H1 (cell line): ENCODE measurements at regions not wholly inside any gene's neighbourhood (a gene's known extent, or its start where the extent isn't known, plus 50 kb on each side); places are given as distances from the start of the nearest gene placed in this dataset.

Source experiments
- CTCF ChIA-PET: fragments of 300-600 bp; sonication (Branson Sonifier 250); formaldehyde crosslinking; loops from one replicate; lab custom pipeline; 2021; ENCODE audit not compliant: partially characterized antibody; lab: Charles Lee
- POLR2A ChIA-PET: fragments of 300-600 bp; sonication (Branson Sonifier 250); formaldehyde crosslinking; loops from one replicate; lab custom pipeline; 2021; ENCODE audit warnings: inconsistent platforms; ENCODE audit not compliant: partially characterized antibody; lab: Charles Lee
- DNase-seq, 2 experiments: peaks; one replicate each; pipeline versions ENCODE4 v3.0.0 to v3.0.0-alpha.2; 2010 to 2022; ENCODE audit warnings: low spot score in 2 of 2, low read depth in 1 of 2, mixed read lengths in 1 of 2
- FAIRE-seq: peaks from 2 replicates; lab custom pipeline; 2011; peaks lifted over from hg19 to GRCh38; lab: Jason Lieb, UNC
- H2AFZ ChIP-seq: 2 replicates; pipeline ENCODE4 v1.8.1; 2012; ENCODE audit warnings: low read length, inconsistent platforms
- H2AK5ac ChIP-seq: 2 replicates; pipeline ENCODE4 v1.6.1; 2013; ENCODE audit warnings: low read depth, low read length
- H2BK120ac ChIP-seq: replicated peaks from 2 replicates; pipeline ENCODE3; 2013; ENCODE audit warnings: low read depth, low read length, inconsistent platforms
- H2BK12ac ChIP-seq: 2 replicates; pipeline ENCODE4 v1.6.1; 2013; ENCODE audit warnings: low read depth, low read length
- H2BK15ac ChIP-seq: 2 replicates; pipeline ENCODE4 v1.6.1; 2013; ENCODE audit warnings: low read length
- H2BK20ac ChIP-seq: 2 replicates; pipeline ENCODE4 v1.6.1; 2013; ENCODE audit warnings: low read length
- H2BK5ac ChIP-seq: 2 replicates; pipeline ENCODE4 v1.6.1; 2013; ENCODE audit warnings: low read depth, low read length
- H3K14ac ChIP-seq: 2 replicates; pipeline ENCODE4 v1.6.1; 2013; ENCODE audit warnings: inconsistent platforms; ENCODE audit not compliant: insufficient read length
- H3K18ac ChIP-seq: 2 replicates; pipeline ENCODE4 v1.6.1; 2013; ENCODE audit warnings: low read length; ENCODE audit errors: extremely low read depth
- H3K23ac ChIP-seq: 2 replicates; pipeline ENCODE4 v1.6.1; 2013; ENCODE audit warnings: inconsistent platforms; ENCODE audit not compliant: insufficient read length
- H3K23me2 ChIP-seq: 2 replicates; pipeline ENCODE4 v1.6.1; 2013; ENCODE audit warnings: low read depth, low read length
- H3K27ac ChIP-seq: 2 replicates; pipeline ENCODE4 v1.6.1; 2011; ENCODE audit warnings: low read depth, low read length, inconsistent platforms
- H3K27me3 ChIP-seq, 4 experiments: replicated peaks in 1 of 4; 1 replicate in 1 of 4; 2 replicates in 3 of 4; pipeline versions ENCODE4 v1.6.1 to v1.8.1; 2011 to 2013; ENCODE audit warnings: low read length in 3 of 4, mild to moderate bottlenecking in 3 of 4, inconsistent platforms in 2 of 4, mixed read lengths in 2 of 4, moderate library complexity in 1 of 4; ENCODE audit not compliant: control insufficient read depth in 3 of 4, insufficient read depth in 3 of 4; ENCODE audit errors: extremely low read depth in 1 of 4
- H3K36me3 ChIP-seq, 4 experiments: 2 replicates each; pipeline versions ENCODE4 v1.6.1 to v1.8.1; 2011 to 2013; ENCODE audit warnings: mild to moderate bottlenecking in 4 of 4, low read length in 3 of 4, moderate library complexity in 2 of 4, control low read depth in 1 of 4, inconsistent platforms in 1 of 4; ENCODE audit not compliant: insufficient read depth in 4 of 4, control insufficient read depth in 2 of 4
- H3K4ac ChIP-seq: replicated peaks from 2 replicates; pipeline ENCODE3; 2013; ENCODE audit warnings: low read length, low read depth, mixed read lengths, inconsistent platforms; ENCODE audit not compliant: insufficient read length
- H3K4me1 ChIP-seq, 4 experiments: replicated peaks in 1 of 4; 1 replicate in 1 of 4; 2 replicates in 3 of 4; pipeline versions ENCODE4 v1.6.1 to v1.8.1; 2011 to 2013; ENCODE audit warnings: low read length in 3 of 4, inconsistent platforms in 2 of 4, mixed read lengths in 1 of 4; ENCODE audit not compliant: insufficient read depth in 4 of 4, control insufficient read depth in 3 of 4
- H3K4me2 ChIP-seq, 2 experiments: 2 replicates each; pipeline versions ENCODE4 v1.6.1 to v1.8.1; 2011 to 2013; ENCODE audit warnings: low read depth in 2 of 2, low read length in 2 of 2, control low read depth in 1 of 2, inconsistent platforms in 1 of 2, mild to moderate bottlenecking in 1 of 2; ENCODE audit not compliant: insufficient read depth in 1 of 2
- H3K4me3 ChIP-seq, 4 experiments: fragments of 200-600, 300-600 bp in 1 of 4; sonication (generic), shearing (Covaris generic), sonication (Bioruptor Twin) in 1 of 4; 2 replicates each; pipeline versions ENCODE4 v1.5.1 to v1.8.1; 2011 to 2016; ENCODE audit warnings: low read length in 4 of 4, low read depth in 3 of 4, control low read depth in 2 of 4, inconsistent platforms in 2 of 4, mild to moderate bottlenecking in 2 of 4, mixed read lengths in 1 of 4, moderate library complexity in 1 of 4; ENCODE audit not compliant: insufficient read depth in 2 of 4; ENCODE audit errors: extremely low read depth in 1 of 4
- H3K56ac ChIP-seq: replicated peaks from 2 replicates; pipeline ENCODE3; 2013; ENCODE audit warnings: low read depth, mild to moderate bottlenecking, mixed read lengths, low read length, inconsistent platforms; ENCODE audit not compliant: insufficient read length
- H3K79me1 ChIP-seq: 2 replicates; pipeline ENCODE4 v1.6.1; 2013; ENCODE audit warnings: low read depth, low read length, control low read depth
- H3K79me2 ChIP-seq, 2 experiments: 2 replicates each; pipeline versions ENCODE4 v1.6.1 to v1.8.1; 2012 to 2013; ENCODE audit warnings: low read length in 2 of 2, mild to moderate bottlenecking in 2 of 2, inconsistent platforms in 1 of 2; ENCODE audit not compliant: insufficient read depth in 2 of 2, control insufficient read depth in 1 of 2
- H3K9ac ChIP-seq, 4 experiments: replicated peaks in 1 of 4; 1 replicate in 1 of 4; 2 replicates in 3 of 4; pipeline versions ENCODE4 v1.6.1 to v1.8.1; 2011 to 2013; ENCODE audit warnings: low read depth in 3 of 4, low read length in 3 of 4, control low read depth in 2 of 4, mild to moderate bottlenecking in 2 of 4, moderate library complexity in 2 of 4, inconsistent platforms in 1 of 4; ENCODE audit errors: extremely low read depth in 1 of 4
- H3K9me3 ChIP-seq, 2 experiments: 2 replicates each; pipeline versions ENCODE4 v1.6.1 to v1.8.1; 2012 to 2013; ENCODE audit warnings: mild to moderate bottlenecking in 2 of 2, moderate library complexity in 2 of 2, control low read depth in 1 of 2, inconsistent platforms in 1 of 2, low read depth in 1 of 2, low read length in 1 of 2, mixed read lengths in 1 of 2; ENCODE audit not compliant: insufficient read depth in 2 of 2
- H4K20me1 ChIP-seq, 2 experiments: replicated peaks in 1 of 2; 2 replicates each; pipeline versions ENCODE3 to v1.8.1; 2011 to 2013; ENCODE audit warnings: inconsistent platforms in 2 of 2, low read length in 2 of 2, mild to moderate bottlenecking in 1 of 2; ENCODE audit not compliant: insufficient read depth in 2 of 2, control insufficient read depth in 1 of 2
- H4K5ac ChIP-seq: 2 replicates; pipeline ENCODE4 v1.6.1; 2013; ENCODE audit warnings: low read length, low read depth, mixed read lengths, inconsistent platforms; ENCODE audit not compliant: insufficient read length
- H4K8ac ChIP-seq: 2 replicates; pipeline ENCODE4 v1.8.0; 2013; ENCODE audit warnings: mild to moderate bottlenecking, moderate library complexity, low read length, inconsistent platforms; ENCODE audit not compliant: insufficient read depth; ENCODE audit errors: extremely low read depth
- H4K91ac ChIP-seq: replicated peaks from 2 replicates; pipeline ENCODE3; 2013; ENCODE audit warnings: low read length, mixed read lengths, inconsistent platforms; ENCODE audit not compliant: insufficient read length
- CBX8 ChIP-seq: fragments of 300-800, 300-1000 bp; sonication (generic); IDR thresholded peaks from 2 replicates; pipeline ENCODE4 v1.7.1; 2016; ENCODE audit warnings: low read depth, low read length, borderline replicate concordance
- CEBPB ChIP-seq: IDR thresholded peaks from 2 replicates; pipeline ENCODE4 v1.6.1; 2012; ENCODE audit warnings: low read depth, low read length
- EGR1 ChIP-seq: IDR thresholded peaks from 2 replicates; pipeline ENCODE4 v1.6.1; 2011; ENCODE audit warnings: low read depth, low read length, borderline replicate concordance
- GABPA ChIP-seq: IDR thresholded peaks from 2 replicates; pipeline ENCODE4 v1.6.1; 2011; ENCODE audit warnings: mild to moderate bottlenecking, low read length, moderate library complexity, borderline replicate concordance; ENCODE audit not compliant: insufficient read depth
- GTF2F1 ChIP-seq: IDR thresholded peaks from 2 replicates; pipeline ENCODE4 v1.6.1; 2012; ENCODE audit warnings: low read depth, low read length, improper control_type of control experiment, borderline replicate concordance
- JUN ChIP-seq: IDR thresholded peaks from 2 replicates; pipeline ENCODE4 v1.6.1; 2011; ENCODE audit warnings: low read depth, mild to moderate bottlenecking, improper control_type of control experiment, low read length
- TCF12 ChIP-seq: IDR thresholded peaks from 2 replicates; pipeline ENCODE4 v1.6.1; 2011; ENCODE audit warnings: low read depth, mild to moderate bottlenecking, low read length
- WGBS, 2 experiments: shearing (Covaris generic) in 1 of 2; methylation state at CpG; one replicate each; pipeline versions ENCODE4 v1.1.6 to v1.1.7; 2013 to 2015; ENCODE audit warnings: low lambda C conversion rate in 2 of 2, mixed read lengths in 2 of 2, inconsistent platforms in 1 of 2, low coverage in 1 of 2, missing lambda C conversion rate in 1 of 2; ENCODE audit not compliant: insufficient replicate concordance in 2 of 2, insufficient coverage in 1 of 2, insufficient read length in 1 of 2; ENCODE audit errors: extremely low coverage in 1 of 2, missing lambda C conversion rate in 1 of 2; 5-methylcytosine and 5-hydroxymethylcytosine counted together

DNA sequence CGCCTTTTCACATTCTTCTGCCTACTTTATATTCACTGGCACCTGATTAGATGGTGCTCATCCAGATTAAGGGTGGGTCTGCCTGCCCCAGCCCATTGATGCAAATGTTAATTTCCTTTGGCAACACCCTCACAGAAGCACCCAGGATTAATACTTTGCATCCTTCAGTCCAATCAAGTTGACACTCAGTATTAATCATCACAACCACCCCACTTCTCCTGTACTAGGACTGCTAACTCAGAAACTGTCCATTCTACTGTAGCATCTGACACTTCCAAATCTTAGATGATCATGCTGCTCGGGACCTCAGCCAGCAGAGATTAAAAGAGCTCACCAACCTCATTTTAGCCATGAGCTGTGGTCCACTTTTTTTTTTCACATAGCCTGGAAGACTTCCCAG, 268.5 kb downstream of the SATB2 start:
- H2BK120ac ChIP-seq, result no peak overlapping the region
- H2BK15ac ChIP-seq, result no peak overlapping the region
- ChIA-PET CTCF (interaction anchor here (1.5 kb wide), 1 partner anchor 56 kb away, joined by 3 read pairs; no protein-coding TSS in a partner anchor), POLR2A (no interaction called here)
- no peak overlapping the region for H3K4ac ChIP-seq
- WGBS, 2 experiments, result 95% methylated on average over 2 of the region's 2 CpGs; no CpG with 5 or more reads in 1 of the 2 experiments
- FAIRE-seq (no peak), DNase-seq (no peak)
- H3K27ac ChIP-seq, result no peak overlapping the region
- no peaks in the 10 kb centered on the region for H4K20me1 ChIP-seq
- no peak overlapping the region for H4K8ac ChIP-seq
- H2AK5ac ChIP-seq, result no peak overlapping the region
- H2AFZ ChIP-seq, result no peak overlapping the region
- no peak overlapping the region for H4K91ac ChIP-seq
- no peaks in the 10 kb centered on the region for H3K36me3 ChIP-seq
- no peaks in the 10 kb centered on the region for H3K9me3 ChIP-seq
- H2BK5ac ChIP-seq, result no peak overlapping the region
- no peak overlapping the region for H3K23ac ChIP-seq
- no peak overlapping the region for H3K4me2 ChIP-seq
- no peak overlapping the region for H3K14ac ChIP-seq
- H3K79me1 ChIP-seq, result no peaks in the 10 kb centered on the region
- peaks cover 0 to 8% (median 1%) of the 10 kb centered on the region in 4 experiments; a peak in 3 of 7 replicates for H3K4me1 ChIP-seq
- H3K79me2 ChIP-seq, result no peaks in the 10 kb centered on the region
- no peak overlapping the region for H3K9ac ChIP-seq
- H3K56ac ChIP-seq, result no peak overlapping the region
- no peaks in the 10 kb centered on the region for H3K23me2 ChIP-seq
- H3K27me3 ChIP-seq, result no peaks in the 10 kb centered on the region
- H4K5ac ChIP-seq, result no peak overlapping the region
- H3K4me3 ChIP-seq, result no peak overlapping the region
- H2BK20ac ChIP-seq, result no peak overlapping the region; the same call in 1 of the 2 replicates
- H2BK12ac ChIP-seq, result peak overlapping the region; percentile 64; the same call in 1 of the 2 replicates
- H3K18ac ChIP-seq, result no peak overlapping the region
- TF ChIP-seq GTF2F1 (no peak), CEBPB (no peak), TCF12 (no peak), GABPA (no peak), CBX8 (no peak), EGR1 (no peak), JUN (no peak)
